ENCODE measurements at regions not wholly inside any gene's neighbourhood (a gene's known extent, or its start where the extent isn't known, plus 50 kb on each side); places are given as distances from the start of the nearest gene placed in this dataset.

GRCh38 chr1:196114193-196114592 lies 494.0 kb downstream of the KCNT2 start:
- TF ChIP-seq POLR2AphosphoS5 (IDR thresholded peaks at IDR 0.05; ENCODE audit: low read depth, low read length) (no peak), POLR2A (IDR thresholded peaks at IDR 0.05; ENCODE audit: low read depth, low read length) (no peak)
